IMR-90 (cell line): ENCODE measurements at regions not wholly inside any gene's neighbourhood (a gene's known extent, or its start where the extent isn't known, plus 50 kb on each side); places are given as distances from the start of the nearest gene placed in this dataset.

ENCODE experiments used
- ATAC-seq: fragments of 200-7000 bp; cut with Tn5 transposase; 2 replicates; pipeline ENCODE4 v1.9.1; 2020; ENCODE audit warnings: low read depth, mild to moderate bottlenecking, moderate library complexity
- BruUV-seq: library from RNA; stranded (reverse); fragments of 400-500 nt; replicated peaks from 2 replicates; lab custom pipeline; 2021; lab: Mats Ljungman, UMichigan
- CTCF ChIA-PET: fragments of 300-600 bp; formaldehyde crosslinking; extraction: SDS; loops from one replicate; lab custom pipeline; 2021; ENCODE audit warnings: antibody characterized with exemption; lab: Yijun Ruan, JAX
- POLR2A ChIA-PET: fragments of 300-600 bp; sonication (Branson Sonifier 250); formaldehyde crosslinking; loops from one replicate; lab custom pipeline; 2022; ENCODE audit warnings: antibody characterized with exemption; ENCODE audit not compliant: unreplicated experiment; lab: Charles Lee
- DNase-seq: peaks from one replicate; pipeline ENCODE4 v3.0.0; 2013
- H2AFZ ChIP-seq: replicated peaks from 2 replicates; pipeline ENCODE3; 2013; ENCODE audit warnings: low read length, mild to moderate bottlenecking; ENCODE audit not compliant: poor library complexity
- H2AK5ac ChIP-seq: 2 replicates; pipeline ENCODE4 v1.6.1; 2013; ENCODE audit warnings: low read depth, low read length, inconsistent platforms
- H2AK9ac ChIP-seq: replicated peaks from 2 replicates; pipeline ENCODE3; 2013; ENCODE audit warnings: mild to moderate bottlenecking, low read depth, low read length, moderate library complexity; ENCODE audit not compliant: poor library complexity
- H2BK120ac ChIP-seq: 2 replicates; pipeline ENCODE4 v1.6.1; 2013; ENCODE audit warnings: low read depth, low read length, inconsistent platforms
- H2BK15ac ChIP-seq: 3 replicates; pipeline ENCODE4 v1.6.1; 2013; ENCODE audit warnings: low read depth, low read length, inconsistent platforms
- H2BK20ac ChIP-seq: 2 replicates; pipeline ENCODE4 v1.6.1; 2013; ENCODE audit warnings: low read depth, mild to moderate bottlenecking, inconsistent platforms, low read length, moderate library complexity
- H2BK5ac ChIP-seq: 2 replicates; pipeline ENCODE4 v1.6.1; 2013; ENCODE audit warnings: mild to moderate bottlenecking, low read depth, low read length, inconsistent platforms; ENCODE audit not compliant: poor library complexity, severe bottlenecking
- H3K14ac ChIP-seq: replicated peaks from 2 replicates; pipeline ENCODE4 v1.6.1; 2013; ENCODE audit warnings: low read depth, low read length, inconsistent platforms
- H3K18ac ChIP-seq: 2 replicates; pipeline ENCODE4 v1.6.1; 2013; ENCODE audit warnings: low read depth, low read length, control low read depth
- H3K23ac ChIP-seq: 2 replicates; pipeline ENCODE4 v1.6.1; 2013; ENCODE audit warnings: low read depth, low read length, inconsistent platforms
- H3K27ac ChIP-seq: 2 replicates; pipeline ENCODE4 v1.5.1; 2013; ENCODE audit warnings: mild to moderate bottlenecking, control low read depth, low read length; ENCODE audit not compliant: insufficient read depth
- H3K27me3 ChIP-seq: 2 replicates; pipeline ENCODE4 v1.6.1; 2013; ENCODE audit warnings: low read length; ENCODE audit not compliant: control insufficient read depth, insufficient read depth
- H3K36me3 ChIP-seq: 2 replicates; pipeline ENCODE4 v1.6.1; 2013; ENCODE audit warnings: low read length, mixed read lengths; ENCODE audit not compliant: control insufficient read depth, insufficient read depth
- H3K4ac ChIP-seq: 2 replicates; pipeline ENCODE4 v1.6.1; 2013; ENCODE audit warnings: low read depth, low read length, inconsistent platforms
- H3K4me1 ChIP-seq: 2 replicates; pipeline ENCODE4 v1.6.1; 2013; ENCODE audit warnings: low read length, mixed read lengths; ENCODE audit not compliant: control insufficient read depth, insufficient read depth
- H3K4me2 ChIP-seq: 2 replicates; pipeline ENCODE4 v1.6.1; 2013; ENCODE audit warnings: low read depth, mild to moderate bottlenecking, control low read depth, low read length, moderate library complexity
- H3K4me3 ChIP-seq: 2 replicates; pipeline ENCODE4 v1.5.1; 2013; ENCODE audit warnings: low read depth, mild to moderate bottlenecking, control low read depth, low read length, moderate library complexity; ENCODE audit not compliant: insufficient read depth
- H3K56ac ChIP-seq: 2 replicates; pipeline ENCODE4 v1.6.1; 2013; ENCODE audit warnings: low read length, inconsistent platforms; ENCODE audit not compliant: insufficient read depth; ENCODE audit errors: extremely low read depth
- H3K79me1 ChIP-seq, 2 experiments: 2 replicates each; pipeline ENCODE4 v1.6.1; 2013; ENCODE audit warnings: low read length in 2 of 2, inconsistent platforms in 1 of 2, low read depth in 1 of 2
- H3K9ac ChIP-seq: 2 replicates; pipeline ENCODE4 v1.6.1; 2013; ENCODE audit warnings: low read depth, low read length, control low read depth
- H3K9me1 ChIP-seq: 2 replicates; pipeline ENCODE4 v1.6.1; 2013; ENCODE audit warnings: low read length, inconsistent platforms; ENCODE audit not compliant: insufficient read depth
- H3K9me3 ChIP-seq: 2 replicates; pipeline ENCODE4 v1.6.1; 2013; ENCODE audit warnings: low read length; ENCODE audit not compliant: control insufficient read depth, insufficient read depth
- H4K20me1 ChIP-seq: 2 replicates; pipeline ENCODE4 v1.6.1; 2013; ENCODE audit warnings: low read length, inconsistent platforms; ENCODE audit not compliant: insufficient read depth
- H4K5ac ChIP-seq: 2 replicates; pipeline ENCODE4 v1.6.1; 2013; ENCODE audit warnings: mild to moderate bottlenecking, low read depth, low read length, control low read depth
- H4K8ac ChIP-seq, 2 experiments: 2 replicates each; pipeline ENCODE4 v1.6.1; 2013; ENCODE audit warnings: low read depth in 2 of 2, low read length in 2 of 2, control low read depth in 1 of 2, inconsistent platforms in 1 of 2
- H4K91ac ChIP-seq: 2 replicates; pipeline ENCODE4 v1.6.1; 2013; ENCODE audit warnings: low read depth, low read length, inconsistent platforms; ENCODE audit not compliant: insufficient read depth
- CHD1 ChIP-seq: IDR thresholded peaks from 2 replicates; pipeline ENCODE4 v1.6.1; 2012; ENCODE audit warnings: low read depth, low read length, improper control_type of control experiment
- MAZ ChIP-seq: IDR thresholded peaks from 2 replicates; pipeline ENCODE4 v1.6.1; 2012; ENCODE audit warnings: low read depth, mild to moderate bottlenecking, low read length, improper control_type of control experiment, moderate library complexity, borderline replicate concordance
- MXI1 ChIP-seq: IDR thresholded peaks from 2 replicates; pipeline ENCODE4 v1.6.1; 2012; ENCODE audit warnings: low read depth, mild to moderate bottlenecking, low read length, moderate library complexity, borderline replicate concordance
- POLR2A ChIP-seq: IDR thresholded peaks from 2 replicates; pipeline ENCODE4 v1.6.1; 2012; ENCODE audit warnings: mild to moderate bottlenecking, low read depth, low read length
- RAD21 ChIP-seq: IDR thresholded peaks from 2 replicates; pipeline ENCODE4 v1.6.1; 2012; ENCODE audit warnings: low read length, improper control_type of control experiment
- SMC3 ChIP-seq: fragments of 150-350 bp; IDR thresholded peaks from 2 replicates; pipeline ENCODE4 v1.6.1; 2016; ENCODE audit warnings: low read depth, mild to moderate bottlenecking, antibody characterized with exemption, low read length, moderate library complexity
- WGBS, 2 experiments: methylation state at CpG; one replicate each; pipeline versions ENCODE4 v1.1.5 to v1.1.7; 2013; ENCODE audit warnings: missing lambda C conversion rate in 2 of 2; ENCODE audit not compliant: insufficient read length in 1 of 2; ENCODE audit errors: extremely low coverage in 2 of 2; 5-methylcytosine and 5-hydroxymethylcytosine counted together
- dilution Hi-C: fragments of 300-500 bp; cut with HindIII; formaldehyde crosslinking; loops from one replicate; pipeline ENCODE4 v1.14.3; 2018; ENCODE audit warnings: low sequenced_read_pairs; ENCODE audit not compliant: unreplicated experiment
- in situ Hi-C: fragments of 300-500 bp; cut with MboI; formaldehyde crosslinking; loops from 3 replicates; pipeline ENCODE4 v1.14.3; 2019; ENCODE audit warnings: low sequenced_read_pairs, inconsistent platforms, mixed read lengths
- intact Hi-C: fragments of 100-400 bp; cut with micrococcal nuclease; formaldehyde crosslinking; loops from 2 replicates; pipeline ENCODE4 v1.10.0; 2022
- TF ChIP-seq, protein P1 (sequence below): fragments of 150-350 bp; IDR thresholded peaks from 2 replicates; pipeline ENCODE4 v1.6.1; 2016; ENCODE audit warnings: low read depth, mild to moderate bottlenecking, low read length, moderate library complexity, borderline replicate concordance

DNA sequence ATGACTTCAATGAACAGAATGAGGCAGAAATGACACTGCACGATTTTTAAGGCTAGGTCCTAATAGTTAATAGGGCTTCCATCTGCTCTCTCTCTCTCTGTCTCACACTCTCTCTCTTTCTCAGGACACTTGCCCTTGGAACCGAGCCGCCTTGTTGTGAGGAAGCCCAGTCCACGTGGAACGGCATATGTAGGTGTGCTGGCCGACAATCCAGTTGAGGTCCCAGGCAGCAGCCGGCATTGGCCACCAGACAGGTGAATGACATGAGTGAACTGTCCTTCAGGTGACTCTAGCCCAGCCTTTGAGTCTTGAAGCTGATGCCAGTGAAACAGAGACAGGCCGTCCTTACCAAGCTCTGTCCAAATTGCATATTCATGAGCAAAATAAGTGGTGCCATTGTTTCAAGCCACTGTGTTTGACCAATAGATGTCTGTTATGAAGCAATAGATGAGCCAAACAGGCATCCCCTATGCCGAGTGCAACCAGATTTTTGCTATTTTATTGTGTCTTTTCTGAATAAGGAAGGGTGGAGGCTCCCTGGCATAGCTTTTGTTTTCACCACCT lies 217.5 kb upstream of the LHX5 start:
- no peak overlapping the region for H3K4ac ChIP-seq
- no peak overlapping the region for H2BK120ac ChIP-seq
- H3K9me1 ChIP-seq = no peaks in the 10 kb centered on the region
- 76% methylated on average over 4 of the region's 9 CpGs; no CpG with 5 or more reads in 1 of the 2 experiments for WGBS, 2 experiments
- H4K5ac ChIP-seq = no peak overlapping the region
- H3K23ac ChIP-seq = no peak overlapping the region
- no peak overlapping the region for H3K18ac ChIP-seq
- H3K4me2 ChIP-seq = no peak overlapping the region
- intact Hi-C loops = no loop called here
- in situ Hi-C loops = no loop called here
- POLR2A ChIA-PET = no interaction called here
- H3K56ac ChIP-seq = no peak overlapping the region
- H4K8ac ChIP-seq = no peak overlapping the region
- no peak for ATAC-seq
- H3K9ac ChIP-seq = no peak overlapping the region
- H2AFZ ChIP-seq = no peak overlapping the region
- H2BK15ac ChIP-seq = no peak overlapping the region
- H2AK9ac ChIP-seq = no peak overlapping the region
- no peak overlapping the region for H3K4me3 ChIP-seq
- TF ChIP-seq RAD21 (no peak), SMC3 (no peak), MAZ (no peak), MXI1 (no peak), POLR2A (no peak), CHD1 (no peak)
- TF ChIP-seq, protein P1, sequence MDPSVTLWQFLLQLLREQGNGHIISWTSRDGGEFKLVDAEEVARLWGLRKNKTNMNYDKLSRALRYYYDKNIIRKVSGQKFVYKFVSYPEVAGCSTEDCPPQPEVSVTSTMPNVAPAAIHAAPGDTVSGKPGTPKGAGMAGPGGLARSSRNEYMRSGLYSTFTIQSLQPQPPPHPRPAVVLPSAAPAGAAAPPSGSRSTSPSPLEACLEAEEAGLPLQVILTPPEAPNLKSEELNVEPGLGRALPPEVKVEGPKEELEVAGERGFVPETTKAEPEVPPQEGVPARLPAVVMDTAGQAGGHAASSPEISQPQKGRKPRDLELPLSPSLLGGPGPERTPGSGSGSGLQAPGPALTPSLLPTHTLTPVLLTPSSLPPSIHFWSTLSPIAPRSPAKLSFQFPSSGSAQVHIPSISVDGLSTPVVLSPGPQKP = no peak
- no peaks in the 10 kb centered on the region for H3K79me1 ChIP-seq
- CTCF ChIA-PET = no interaction called here
- H2AK5ac ChIP-seq = no peak overlapping the region
- no peaks in the 10 kb centered on the region for H3K36me3 ChIP-seq
- BruUV-seq = no TSS peak
- no peak for DNase-seq
- no peak overlapping the region for H2BK5ac ChIP-seq
- H3K27ac ChIP-seq = no peak overlapping the region
- H4K20me1 ChIP-seq = no peaks in the 10 kb centered on the region
- H3K4me1 ChIP-seq = no peaks in the 10 kb centered on the region
- dilution Hi-C loops = no loop called here
- H3K9me3 ChIP-seq = no peaks in the 10 kb centered on the region
- no peaks in the 10 kb centered on the region for H3K27me3 ChIP-seq
- no peak overlapping the region for H2BK20ac ChIP-seq
- H3K14ac ChIP-seq = no peak overlapping the region
- no peak overlapping the region for H4K91ac ChIP-seq
